ENCODE measurements at regions not wholly inside any gene's neighbourhood (a gene's known extent, or its start where the extent isn't known, plus 50 kb on each side); places are given as distances from the start of the nearest gene placed in this dataset.

DNA sequence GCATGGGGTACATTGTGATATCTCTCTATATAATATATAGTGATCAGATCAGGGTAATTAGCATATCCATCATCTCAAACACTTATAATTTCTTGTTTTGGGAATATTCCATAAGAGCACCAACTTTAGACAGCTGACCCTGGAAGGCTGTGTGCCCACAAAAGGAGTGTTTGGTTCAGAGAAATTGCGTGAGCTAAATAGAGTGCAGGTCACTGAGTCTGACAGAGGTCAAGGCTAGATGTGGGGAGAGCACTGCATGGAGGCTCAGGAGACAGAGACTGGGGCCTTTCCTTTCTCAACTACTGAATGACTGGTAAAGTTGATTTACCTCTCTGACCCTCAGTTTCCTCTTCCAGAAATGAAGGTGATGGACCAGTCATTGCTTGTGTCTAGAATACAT is 114.9 kb upstream of the ADGRF1 start:
- Histone ChIP-seq H3K27me3 (replicated peaks) (no peaks in the 10 kb centered on the region), H3K36me3 (replicated peaks) (no peaks in the 10 kb centered on the region), H3K27ac (no peak overlapping the region), H3K4me3 (ENCODE audit: low read depth, low read length) (no peak overlapping the region)
- TF ChIP-seq, protein P1, sequence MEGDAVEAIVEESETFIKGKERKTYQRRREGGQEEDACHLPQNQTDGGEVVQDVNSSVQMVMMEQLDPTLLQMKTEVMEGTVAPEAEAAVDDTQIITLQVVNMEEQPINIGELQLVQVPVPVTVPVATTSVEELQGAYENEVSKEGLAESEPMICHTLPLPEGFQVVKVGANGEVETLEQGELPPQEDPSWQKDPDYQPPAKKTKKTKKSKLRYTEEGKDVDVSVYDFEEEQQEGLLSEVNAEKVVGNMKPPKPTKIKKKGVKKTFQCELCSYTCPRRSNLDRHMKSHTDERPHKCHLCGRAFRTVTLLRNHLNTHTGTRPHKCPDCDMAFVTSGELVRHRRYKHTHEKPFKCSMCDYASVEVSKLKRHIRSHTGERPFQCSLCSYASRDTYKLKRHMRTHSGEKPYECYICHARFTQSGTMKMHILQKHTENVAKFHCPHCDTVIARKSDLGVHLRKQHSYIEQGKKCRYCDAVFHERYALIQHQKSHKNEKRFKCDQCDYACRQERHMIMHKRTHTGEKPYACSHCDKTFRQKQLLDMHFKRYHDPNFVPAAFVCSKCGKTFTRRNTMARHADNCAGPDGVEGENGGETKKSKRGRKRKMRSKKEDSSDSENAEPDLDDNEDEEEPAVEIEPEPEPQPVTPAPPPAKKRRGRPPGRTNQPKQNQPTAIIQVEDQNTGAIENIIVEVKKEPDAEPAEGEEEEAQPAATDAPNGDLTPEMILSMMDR (IDR thresholded peaks at IDR 0.05; ENCODE audit: low read depth, low read length, missing control alignments): no peak
- no peak for DNase-seq
- in situ Hi-C loops (cut with HindIII; ENCODE audit: low pct_ligation_motif_present, low sequenced_read_pairs): no loop called here

DNA sequence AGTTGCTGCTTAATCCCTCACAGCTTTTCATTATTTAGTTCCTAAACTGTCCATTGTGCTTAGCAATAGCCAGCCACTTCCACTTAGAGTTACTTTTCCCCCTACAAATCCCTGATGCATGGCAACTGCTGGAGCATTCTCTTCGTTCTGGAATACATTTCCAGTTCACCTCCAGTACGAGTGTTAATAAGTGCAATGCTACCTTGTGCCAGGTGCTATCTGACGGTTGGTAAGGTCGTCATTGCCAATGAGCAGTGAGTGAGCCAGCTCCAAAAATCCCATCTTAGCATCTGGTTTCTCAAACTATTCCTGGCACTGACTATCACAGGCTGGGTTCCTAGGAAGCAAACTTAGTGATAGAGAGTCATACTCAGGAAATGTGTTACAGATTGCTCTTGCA is 114.1 kb upstream of the ADGRF1 start:
- DNase-seq: no peak
- Histone ChIP-seq H3K4me3 (ENCODE audit: low read depth, low read length) (no peak overlapping the region), H3K36me3 (replicated peaks) (no peaks in the 10 kb centered on the region), H3K27ac (no peak overlapping the region), H3K27me3 (replicated peaks) (no peaks in the 10 kb centered on the region)
- in situ Hi-C loops (cut with HindIII; ENCODE audit: low pct_ligation_motif_present, low sequenced_read_pairs): no loop called here
- TF ChIP-seq, protein P1 (IDR thresholded peaks at IDR 0.05; ENCODE audit: low read depth, low read length, missing control alignments): no peak

DNA sequence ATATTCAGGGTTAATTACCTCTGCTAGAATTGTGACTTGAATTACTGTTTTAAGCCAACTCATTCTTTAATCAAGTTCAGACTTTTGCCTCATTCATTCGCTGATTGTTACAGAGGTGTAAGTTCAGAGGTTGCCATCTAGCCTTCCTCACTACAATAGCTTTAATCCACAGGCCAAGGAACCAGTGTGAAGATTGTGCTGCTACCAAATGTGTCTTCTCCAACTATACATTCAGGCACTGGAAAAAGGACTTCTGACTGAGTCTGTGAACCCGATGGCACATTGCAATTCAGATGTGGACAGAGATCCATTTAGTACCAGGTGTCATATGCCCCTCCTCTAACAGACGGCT is 111.2 kb upstream of the ADGRF1 start:
- Histone ChIP-seq H3K36me3 (replicated peaks) (no peaks in the 10 kb centered on the region), H3K4me3 (ENCODE audit: low read depth, low read length) (no peak overlapping the region), H3K27ac (no peak overlapping the region), H3K27me3 (replicated peaks) (no peaks in the 10 kb centered on the region)
- in situ Hi-C loops (cut with HindIII; ENCODE audit: low pct_ligation_motif_present, low sequenced_read_pairs): no loop called here
- TF ChIP-seq, protein P1 (IDR thresholded peaks at IDR 0.05; ENCODE audit: low read depth, low read length, missing control alignments): no peak
- no peak for DNase-seq

DNA sequence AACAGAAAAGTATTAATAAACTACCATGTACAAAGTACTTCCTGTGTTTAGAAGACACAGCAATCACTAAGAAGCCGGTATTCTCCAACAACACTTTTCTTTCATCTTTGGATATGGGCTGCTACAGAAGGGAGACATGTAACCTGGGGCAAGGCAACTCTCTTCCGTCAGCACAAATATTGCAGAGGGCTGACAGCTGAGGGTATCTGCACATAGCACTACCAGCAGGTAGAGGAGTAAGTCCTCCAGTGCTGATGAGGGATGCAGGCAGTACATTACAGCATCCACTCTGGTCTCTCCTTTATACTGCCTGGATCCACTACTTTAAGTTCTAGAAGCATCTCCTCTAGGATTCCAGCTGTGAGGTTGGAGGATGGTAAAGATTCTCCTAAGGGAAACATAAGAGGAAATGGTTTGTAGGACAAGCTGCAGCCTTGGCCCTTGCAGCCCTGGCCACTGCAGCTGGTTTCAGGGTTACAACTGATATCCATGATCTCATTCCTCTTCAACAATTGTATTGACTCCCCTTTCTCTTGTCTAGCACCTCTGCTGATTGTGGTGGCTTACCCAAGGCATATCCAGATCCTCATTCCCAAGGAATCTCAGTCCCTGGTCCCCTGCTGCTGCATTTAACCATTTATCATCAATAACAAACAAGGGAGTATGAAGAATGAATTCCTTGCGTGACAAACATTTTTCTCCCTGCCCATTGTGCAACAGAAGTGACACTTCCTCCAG is 110.7 kb upstream of the ADGRF1 start:
- in situ Hi-C loops (cut with HindIII; ENCODE audit: low pct_ligation_motif_present, low sequenced_read_pairs): no loop called here
- DNase-seq: peak; percentile 30
- no peak overlapping the region for H3K27ac ChIP-seq
- no peaks in the 10 kb centered on the region for H3K27me3 ChIP-seq (replicated peaks)
- no peak overlapping the region for H3K4me3 ChIP-seq (ENCODE audit: low read depth, low read length)
- no peaks in the 10 kb centered on the region for H3K36me3 ChIP-seq (replicated peaks)
- TF ChIP-seq, protein P1 (IDR thresholded peaks at IDR 0.05; ENCODE audit: low read depth, low read length, missing control alignments): no peak

DNA sequence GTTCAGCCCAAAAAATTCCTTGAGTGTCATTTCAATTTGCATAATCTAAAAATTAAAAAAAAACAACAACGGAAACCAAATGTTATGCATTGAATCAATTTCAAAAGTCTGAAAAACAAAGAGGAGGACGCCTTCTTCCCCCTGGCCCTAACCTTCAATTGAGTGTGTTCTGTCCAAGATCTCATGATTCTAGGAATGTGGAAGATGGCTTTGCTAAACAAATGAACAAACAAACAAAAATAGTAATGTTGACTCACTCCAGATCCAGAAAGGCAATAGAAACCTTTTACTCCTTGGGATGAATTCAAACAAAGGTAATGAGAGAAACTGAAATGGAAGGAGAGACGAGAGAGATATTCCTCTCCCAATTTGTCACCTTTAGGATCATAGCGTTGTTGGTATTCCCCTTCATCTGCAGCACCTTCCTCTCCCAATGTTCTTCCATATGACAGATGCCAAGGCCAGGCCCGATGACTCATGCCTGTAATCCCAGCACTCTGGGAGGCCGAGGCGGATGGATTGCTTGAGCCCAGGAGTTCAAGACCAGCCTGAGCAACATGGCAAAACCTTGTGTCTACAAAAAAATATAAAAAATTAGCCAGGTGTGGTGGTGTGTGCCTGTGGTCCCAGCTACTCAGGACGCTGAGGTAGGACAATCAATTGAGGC is 109.2 kb upstream of the ADGRF1 start:
- TF ChIP-seq, protein P1 (IDR thresholded peaks at IDR 0.05; ENCODE audit: low read depth, low read length, missing control alignments): no peak
- H3K36me3 ChIP-seq (replicated peaks): no peaks in the 10 kb centered on the region
- H3K27me3 ChIP-seq (replicated peaks): no peaks in the 10 kb centered on the region
- H3K4me3 ChIP-seq (ENCODE audit: low read depth, low read length): no peak overlapping the region
- no peak for DNase-seq
- in situ Hi-C loops (cut with HindIII; ENCODE audit: low pct_ligation_motif_present, low sequenced_read_pairs): no loop called here
- no peak overlapping the region for H3K27ac ChIP-seq

Data from brain microvascular endothelial cell (primary cell).